Smooth muscle cell (in vitro differentiated cells): ENCODE measurements at regions not wholly inside any gene's neighbourhood (a gene's known extent, or its start where the extent isn't known, plus 50 kb on each side); places are given as distances from the start of the nearest gene placed in this dataset.

Experiments used
- DNase-seq: peaks from one replicate; lab custom pipeline; 2025; ENCODE audit not compliant: unreplicated experiment; lab: John Stamatoyannopoulos, UW
- H2AFZ ChIP-seq: fragments of 200-600 bp; sonication (generic); 2 replicates; pipeline ENCODE4 v1.6.0; 2016; ENCODE audit warnings: antibody characterized with exemption, low read depth, mild to moderate bottlenecking
- H3F3A ChIP-seq: fragments of 200-600 bp; sonication (generic); 2 replicates; pipeline ENCODE4 v1.6.0; 2017; ENCODE audit warnings: antibody characterized with exemption, low read depth
- H3K27ac ChIP-seq: fragments of 200-600 bp; sonication (generic); 2 replicates; pipeline ENCODE4 v1.5.1; 2016; ENCODE audit warnings: low read depth, mild to moderate bottlenecking
- H3K27me3 ChIP-seq: fragments of 200-600 bp; sonication (generic); 2 replicates; pipeline ENCODE4 v1.6.1; 2016; ENCODE audit warnings: low read depth, mild to moderate bottlenecking
- H3K36me3 ChIP-seq: fragments of 200-600 bp; sonication (generic); 2 replicates; pipeline ENCODE4 v1.5.1; 2016; ENCODE audit warnings: low read depth
- H3K4me1 ChIP-seq: fragments of 200-600 bp; sonication (generic); 2 replicates; pipeline ENCODE4 v1.5.1; 2016; ENCODE audit warnings: low read depth
- H3K4me2 ChIP-seq: fragments of 200-600 bp; sonication (generic); 2 replicates; pipeline ENCODE4 v1.6.0; 2016; ENCODE audit warnings: mild to moderate bottlenecking
- H3K4me3 ChIP-seq: fragments of 200-600 bp; sonication (generic); 2 replicates; pipeline ENCODE4 v1.5.1; 2016; ENCODE audit warnings: mild to moderate bottlenecking
- H3K79me2 ChIP-seq: fragments of 200-600 bp; sonication (generic); 2 replicates; pipeline ENCODE4 v1.6.0; 2016; ENCODE audit warnings: low read depth, mild to moderate bottlenecking
- H3K9ac ChIP-seq: fragments of 200-600 bp; sonication (generic); 2 replicates; pipeline ENCODE4 v1.6.0; 2016; ENCODE audit warnings: low read depth
- H3K9me3 ChIP-seq: fragments of 200-600 bp; sonication (generic); replicated peaks from 2 replicates; pipeline ENCODE4 v1.5.1; 2016; ENCODE audit warnings: low read depth
- H4K20me1 ChIP-seq: fragments of 200-600 bp; sonication (generic); 2 replicates; pipeline ENCODE4 v1.6.0; 2016; ENCODE audit warnings: low read depth
- CTCF ChIP-seq: fragments of 200-600 bp; sonication (generic); IDR thresholded peaks from 2 replicates; pipeline ENCODE4 v1.5.1; 2017; ENCODE audit warnings: borderline replicate concordance, mild to moderate bottlenecking, antibody characterized with exemption; ENCODE audit not compliant: insufficient read depth, poor library complexity, severe bottlenecking
- WGBS: methylation state at CpG from one replicate; pipeline ENCODE4 v1.1.7; 2016; ENCODE audit warnings: low lambda C conversion rate; 5-methylcytosine and 5-hydroxymethylcytosine counted together

DNA sequence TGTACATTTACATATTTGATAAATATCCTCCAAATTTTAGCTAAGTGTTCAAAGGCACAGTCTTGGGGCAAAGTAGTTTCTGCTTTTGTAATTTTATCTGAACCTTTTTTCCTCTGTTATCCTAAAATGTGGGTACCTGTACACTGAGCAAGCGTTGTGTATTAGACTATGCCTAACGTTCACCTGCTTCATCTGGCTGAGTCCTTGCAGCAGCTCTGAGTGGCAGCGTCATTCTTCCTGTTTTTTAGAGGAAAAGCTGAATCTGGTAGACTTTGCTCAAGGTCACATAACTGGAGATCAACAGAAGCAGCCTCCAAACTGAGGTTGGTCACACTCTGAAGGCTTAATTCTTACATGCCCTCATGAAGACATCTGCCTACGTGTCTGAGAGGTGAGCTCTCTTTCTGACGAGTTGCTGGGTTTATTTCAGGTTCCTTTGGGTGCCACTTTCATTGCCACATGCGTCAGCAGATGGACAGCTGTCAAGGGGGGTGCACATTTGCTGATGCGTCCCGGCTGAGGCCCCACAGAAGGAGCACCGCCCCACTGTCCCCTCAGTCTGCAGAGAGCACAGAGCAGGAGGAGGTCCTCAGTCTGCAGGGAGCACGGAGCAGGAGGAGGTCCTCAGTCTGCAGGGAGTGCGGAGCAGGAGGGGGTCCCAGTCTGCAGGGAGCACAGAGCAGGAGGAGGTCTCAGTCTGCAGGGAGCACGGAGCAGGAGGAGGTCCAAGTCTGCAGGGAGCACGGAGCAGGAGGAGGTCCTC lies 406.5 kb upstream of the SHH start:
- WGBS = 84% methylated on average over 13 of the region's 13 CpGs
- H3K27ac ChIP-seq = no peak overlapping the region
- no peaks in the 10 kb centered on the region for H4K20me1 ChIP-seq
- no peaks in the 10 kb centered on the region for H3K79me2 ChIP-seq
- no peak overlapping the region for H2AFZ ChIP-seq
- no peak overlapping the region for H3K4me3 ChIP-seq
- no peaks in the 10 kb centered on the region for H3K4me1 ChIP-seq
- no peaks in the 10 kb centered on the region for H3K27me3 ChIP-seq
- no peak for DNase-seq
- no peak for TF ChIP-seq CTCF
- no peaks in the 10 kb centered on the region for H3F3A ChIP-seq
- H3K36me3 ChIP-seq = no peaks in the 10 kb centered on the region
- H3K9me3 ChIP-seq = no peaks in the 10 kb centered on the region
- H3K9ac ChIP-seq = no peak overlapping the region
- H3K4me2 ChIP-seq = no peak overlapping the region

- H3K9me3 ChIP-seq = no peaks in the 10 kb centered on the region
- no peaks in the 10 kb centered on the region for H3K79me2 ChIP-seq
- no peak overlapping the region for H3K9ac ChIP-seq
- no peaks in the 10 kb centered on the region for H3K4me1 ChIP-seq
- no peaks in the 10 kb centered on the region for H3F3A ChIP-seq
- no peak for DNase-seq
- no peak overlapping the region for H3K27ac ChIP-seq
- H3K27me3 ChIP-seq = no peaks in the 10 kb centered on the region
- no peaks in the 10 kb centered on the region for H4K20me1 ChIP-seq
- no peak overlapping the region for H3K4me2 ChIP-seq
- no peak for TF ChIP-seq CTCF
- 85% methylated on average over 6 of the region's 6 CpGs for WGBS
- H2AFZ ChIP-seq = no peak overlapping the region
- H3K36me3 ChIP-seq = no peaks in the 10 kb centered on the region
- no peak overlapping the region for H3K4me3 ChIP-seq
Observed at GRCh38 chr7:156217803-156218202, 405.5 kb upstream of the SHH start.

DNA sequence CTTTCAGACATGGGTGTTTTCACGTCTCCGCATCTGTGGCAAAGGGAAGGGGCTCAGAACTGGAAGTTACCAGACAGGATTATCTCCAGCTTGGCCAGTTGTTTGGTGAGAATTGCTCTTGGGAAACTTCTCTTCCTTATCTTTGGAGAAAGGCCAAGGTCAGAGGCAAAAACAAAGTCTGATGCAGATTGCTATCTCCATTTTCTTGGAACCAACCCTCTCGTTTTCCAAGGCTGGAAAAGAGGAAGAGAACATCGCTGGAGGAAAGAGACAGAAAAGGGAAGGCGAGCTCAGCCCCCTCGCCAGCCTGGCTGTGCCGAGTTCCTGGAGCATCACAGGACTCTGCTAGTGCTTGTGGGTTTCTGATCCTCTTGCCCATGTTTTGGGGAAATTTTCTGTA lies 396.8 kb upstream of the SHH start:
- Histone ChIP-seq H2AFZ (no peak overlapping the region), H3K9me3 (no peaks in the 10 kb centered on the region)
- WGBS = 77% methylated on average over 7 of the region's 7 CpGs

More for the DNA sequence above, 396.8 kb upstream of the SHH start:
- no peaks in the 10 kb centered on the region for H3K4me1 ChIP-seq
- H3K4me3 ChIP-seq = no peak overlapping the region
- no peaks in the 10 kb centered on the region for H4K20me1 ChIP-seq
- no peaks in the 10 kb centered on the region for H3K27me3 ChIP-seq
- no peaks in the 10 kb centered on the region for H3F3A ChIP-seq
- no peaks in the 10 kb centered on the region for H3K36me3 ChIP-seq
- H3K9ac ChIP-seq = no peak overlapping the region
- no peak overlapping the region for H3K4me2 ChIP-seq
- no peak for TF ChIP-seq CTCF
- H3K79me2 ChIP-seq = no peaks in the 10 kb centered on the region
- H3K27ac ChIP-seq = no peak overlapping the region
- DNase-seq = no peak
